ENCODE measurements at regions not wholly inside any gene's neighbourhood (a gene's known extent, or its start where the extent isn't known, plus 50 kb on each side); places are given as distances from the start of the nearest gene placed in this dataset.

DNA sequence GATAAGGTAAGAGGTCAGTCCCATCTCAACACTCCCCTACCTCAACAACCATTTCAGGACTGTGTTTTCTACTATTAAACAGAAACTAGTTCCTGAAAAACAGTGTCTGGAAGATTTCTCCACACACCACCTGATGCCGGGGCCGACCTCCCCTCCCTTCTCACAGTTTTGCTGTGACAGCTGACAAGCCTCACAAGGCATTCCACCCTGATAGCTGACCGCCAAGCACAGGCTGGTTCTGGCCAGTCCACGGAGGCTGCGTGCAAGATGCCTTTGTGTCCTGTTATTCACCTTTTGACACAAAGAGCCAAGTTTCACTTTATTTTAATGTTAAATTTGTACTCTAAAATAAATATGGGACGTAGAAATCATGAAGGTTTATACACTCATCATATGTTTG, 758.6 kb downstream of the PDHA2 start:
- Histone ChIP-seq H3K27ac (ENCODE audit: low read depth, low read length) (no peak overlapping the region), H2AFZ (ENCODE audit: low read length) (no peak overlapping the region), H3K36me3 (ENCODE audit: insufficient read depth, low read length) (no peaks in the 10 kb centered on the region), H3K27me3 (ENCODE audit: insufficient read depth, low read length) (no peaks in the 10 kb centered on the region), H3K4me3 (ENCODE audit: insufficient read depth, low read length) (no peak overlapping the region), H3K9me3 (ENCODE audit: low read depth, low read length) (no peaks in the 10 kb centered on the region), H3K79me2 (ENCODE audit: insufficient read depth, low read length) (no peaks in the 10 kb centered on the region), H3K4me2 (ENCODE audit: insufficient read depth, low read length) (no peak overlapping the region), H3K4me1 (ENCODE audit: insufficient read depth, low read length) (no peaks in the 10 kb centered on the region), H4K20me1 (ENCODE audit: insufficient read depth, low read length) (no peaks in the 10 kb centered on the region)
- no peak for TF ChIP-seq CTCF (IDR thresholded peaks at IDR 0.05; ENCODE audit: extremely low read depth, low read depth, low read length)
- DNase-seq (ENCODE audit: insufficient read length, low spot score, missing footprints), result no peak

GRCh38 chr4:96599752-96600151, 759.9 kb downstream of the PDHA2 start:
- H3K36me3 ChIP-seq (ENCODE audit: insufficient read depth, low read length), result no peaks in the 10 kb centered on the region
- no peaks in the 10 kb centered on the region for H4K20me1 ChIP-seq (ENCODE audit: insufficient read depth, low read length)
- no peak for TF ChIP-seq CTCF (IDR thresholded peaks at IDR 0.05; ENCODE audit: extremely low read depth, low read depth, low read length)
- no peak overlapping the region for H3K4me2 ChIP-seq (ENCODE audit: insufficient read depth, low read length)
- H3K27ac ChIP-seq (ENCODE audit: low read depth, low read length), result no peak overlapping the region
- H3K79me2 ChIP-seq (ENCODE audit: insufficient read depth, low read length), result no peaks in the 10 kb centered on the region
- no peaks in the 10 kb centered on the region for H3K4me1 ChIP-seq (ENCODE audit: insufficient read depth, low read length)
- no peaks in the 10 kb centered on the region for H3K9me3 ChIP-seq (ENCODE audit: low read depth, low read length)
- no peak overlapping the region for H3K4me3 ChIP-seq (ENCODE audit: insufficient read depth, low read length)
- DNase-seq (ENCODE audit: insufficient read length, low spot score, missing footprints), result peak; percentile 1
- no peaks in the 10 kb centered on the region for H3K27me3 ChIP-seq (ENCODE audit: insufficient read depth, low read length)
- no peak overlapping the region for H2AFZ ChIP-seq (ENCODE audit: low read length)

GRCh38 chr4:96602661-96603060, 762.8 kb downstream of the PDHA2 start:
- no peaks in the 10 kb centered on the region for H3K27me3 ChIP-seq (ENCODE audit: insufficient read depth, low read length)
- no peak overlapping the region for H2AFZ ChIP-seq (ENCODE audit: low read length)
- no peak overlapping the region for H3K4me2 ChIP-seq (ENCODE audit: insufficient read depth, low read length)
- H3K36me3 ChIP-seq (ENCODE audit: insufficient read depth, low read length), result no peaks in the 10 kb centered on the region
- H3K4me1 ChIP-seq (ENCODE audit: insufficient read depth, low read length), result no peaks in the 10 kb centered on the region
- no peaks in the 10 kb centered on the region for H4K20me1 ChIP-seq (ENCODE audit: insufficient read depth, low read length)
- no peak for TF ChIP-seq CTCF (IDR thresholded peaks at IDR 0.05; ENCODE audit: extremely low read depth, low read depth, low read length)
- no peak overlapping the region for H3K27ac ChIP-seq (ENCODE audit: low read depth, low read length)
- H3K4me3 ChIP-seq (ENCODE audit: insufficient read depth, low read length), result no peak overlapping the region
- DNase-seq (ENCODE audit: insufficient read length, low spot score, missing footprints), result no peak
- no peaks in the 10 kb centered on the region for H3K79me2 ChIP-seq (ENCODE audit: insufficient read depth, low read length)
- no peaks in the 10 kb centered on the region for H3K9me3 ChIP-seq (ENCODE audit: low read depth, low read length)

GRCh38 chr4:96603641-96604040, 763.7 kb downstream of the PDHA2 start:
- Histone ChIP-seq H3K9me3 (ENCODE audit: low read depth, low read length) (no peaks in the 10 kb centered on the region), H2AFZ (ENCODE audit: low read length) (no peak overlapping the region), H3K27me3 (ENCODE audit: insufficient read depth, low read length) (no peaks in the 10 kb centered on the region), H3K4me2 (ENCODE audit: insufficient read depth, low read length) (no peak overlapping the region), H4K20me1 (ENCODE audit: insufficient read depth, low read length) (no peaks in the 10 kb centered on the region), H3K4me1 (ENCODE audit: insufficient read depth, low read length) (no peaks in the 10 kb centered on the region), H3K4me3 (ENCODE audit: insufficient read depth, low read length) (no peak overlapping the region), H3K27ac (ENCODE audit: low read depth, low read length) (no peak overlapping the region), H3K36me3 (ENCODE audit: insufficient read depth, low read length) (no peaks in the 10 kb centered on the region), H3K79me2 (ENCODE audit: insufficient read depth, low read length) (no peaks in the 10 kb centered on the region)
- no peak for TF ChIP-seq CTCF (IDR thresholded peaks at IDR 0.05; ENCODE audit: extremely low read depth, low read depth, low read length)
- DNase-seq (ENCODE audit: insufficient read length, low spot score, missing footprints), result no peak
